ENCODE measurements at regions not wholly inside any gene's neighbourhood (a gene's known extent, or its start where the extent isn't known, plus 50 kb on each side); places are given as distances from the start of the nearest gene placed in this dataset.

DNA sequence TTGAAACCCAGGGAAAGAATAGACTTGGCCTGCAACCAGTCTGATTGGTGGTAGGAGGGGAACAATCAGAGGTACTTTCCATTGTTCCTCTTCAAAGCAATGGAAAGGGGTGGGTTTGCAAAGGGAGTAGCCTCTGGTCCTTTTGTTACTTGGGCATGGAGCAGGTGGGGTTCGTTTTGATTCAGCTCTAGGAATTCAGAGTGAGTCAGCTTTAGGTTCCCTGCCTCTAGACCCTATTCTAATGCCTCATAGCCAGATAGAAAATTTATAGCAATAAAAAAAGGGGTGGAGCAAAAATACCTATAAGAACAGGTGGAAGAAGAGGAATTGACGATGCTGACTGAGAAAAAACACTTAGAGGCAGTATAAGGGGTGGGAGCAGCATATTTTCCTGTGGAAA is 636.4 kb downstream of the PLCL1 start (continued):
- TF ChIP-seq ZNF704 (tag by site-specific recombination; IDR thresholded peaks at IDR 0.05) (no peak), PRDM10 (tag by site-specific recombination; IDR thresholded peaks at IDR 0.05) (no peak)

DNA sequence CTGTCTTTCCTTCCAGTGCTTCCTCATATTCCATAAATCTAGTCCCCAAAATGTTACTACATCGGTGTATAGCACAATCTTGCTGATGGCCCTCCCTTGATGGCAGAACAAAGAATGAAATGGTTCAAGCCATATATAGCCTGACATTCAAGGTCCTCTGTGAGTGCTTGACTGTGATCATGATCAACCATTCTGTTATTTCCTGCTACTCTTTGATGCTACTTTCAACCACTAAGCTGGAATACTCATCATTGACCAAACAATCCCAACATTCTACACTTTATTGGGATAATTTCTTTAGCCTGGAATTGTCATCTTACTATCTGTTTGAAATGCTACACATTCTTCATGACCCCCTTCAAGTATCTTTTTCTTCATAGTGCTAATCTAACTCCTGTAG is 633.9 kb downstream of the PLCL1 start:
- Histone ChIP-seq H3K4me1 (ENCODE audit: control insufficient read depth, insufficient read depth, low read length) (no peaks in the 10 kb centered on the region), H3K36me3 (ENCODE audit: control insufficient read depth in 2 of 2, insufficient read depth in 1 of 2, low read length in 2 of 2) (no peaks in the 10 kb centered on the region), H3K4me3 (ENCODE audit: low read depth, low read length) (no peak overlapping the region), H3K9me3 (ENCODE audit: control insufficient read depth, insufficient read depth, low read depth, low read length) (no peaks in the 10 kb centered on the region), H3K27ac (ENCODE audit: extremely low read depth, low read depth, low read length) (no peak overlapping the region)
- TF ChIP-seq ZNF121 (tag by site-specific recombination; IDR thresholded peaks at IDR 0.05) (no peak), ZNF549 (tag by site-specific recombination; IDR thresholded peaks at IDR 0.05) (no peak), ZBTB21 (tag by site-specific recombination; IDR thresholded peaks at IDR 0.05) (no peak), SP2 (tag by site-specific recombination; IDR thresholded peaks at IDR 0.05) (no peak), RBAK (tag by site-specific recombination; IDR thresholded peaks at IDR 0.05) (no peak), ZNF324 (tag by site-specific recombination; IDR thresholded peaks at IDR 0.05) (no peak), PRDM4 (tag by site-specific recombination; IDR thresholded peaks at IDR 0.05) (no peak), ZEB2 (tag by site-specific recombination; IDR thresholded peaks at IDR 0.05) (no peak), ZBTB48 (tag by site-specific recombination; IDR thresholded peaks at IDR 0.05) (no peak), ZNF530 (tag by site-specific recombination; IDR thresholded peaks at IDR 0.05; ENCODE audit: low read depth) (no peak), ZNF843 (tag by site-specific recombination; IDR thresholded peaks at IDR 0.05) (no peak), ZNF16 (tag by site-specific recombination; IDR thresholded peaks at IDR 0.05; ENCODE audit: low read depth) (no peak), ZFHX2 (tag by site-specific recombination; conservative IDR thresholded peaks at IDR 0.05) (no peak), ZNF24 (tag by site-specific recombination; IDR thresholded peaks at IDR 0.05) (no peak)
- TF ChIP-seq, protein P1, sequence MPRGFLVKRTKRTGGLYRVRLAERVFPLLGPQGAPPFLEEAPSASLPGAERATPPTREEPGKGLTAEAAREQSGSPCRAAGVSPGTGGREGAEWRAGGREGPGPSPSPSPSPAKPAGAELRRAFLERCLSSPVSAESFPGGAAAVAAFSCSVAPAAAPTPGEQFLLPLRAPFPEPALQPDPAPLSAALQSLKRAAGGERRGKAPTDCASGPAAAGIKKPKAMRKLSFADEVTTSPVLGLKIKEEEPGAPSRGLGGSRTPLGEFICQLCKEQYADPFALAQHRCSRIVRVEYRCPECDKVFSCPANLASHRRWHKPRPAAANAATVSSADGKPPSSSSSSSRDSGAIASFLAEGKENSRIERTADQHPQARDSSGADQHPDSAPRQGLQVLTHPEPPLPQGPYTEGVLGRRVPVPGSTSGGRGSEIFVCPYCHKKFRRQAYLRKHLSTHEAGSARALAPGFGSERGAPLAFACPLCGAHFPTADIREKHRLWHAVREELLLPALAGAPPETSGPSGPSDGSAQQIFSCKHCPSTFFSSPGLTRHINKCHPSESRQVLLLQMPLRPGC (tag by site-specific recombination; IDR thresholded peaks at IDR 0.05): no peak
- TF ChIP-seq, protein P2, sequence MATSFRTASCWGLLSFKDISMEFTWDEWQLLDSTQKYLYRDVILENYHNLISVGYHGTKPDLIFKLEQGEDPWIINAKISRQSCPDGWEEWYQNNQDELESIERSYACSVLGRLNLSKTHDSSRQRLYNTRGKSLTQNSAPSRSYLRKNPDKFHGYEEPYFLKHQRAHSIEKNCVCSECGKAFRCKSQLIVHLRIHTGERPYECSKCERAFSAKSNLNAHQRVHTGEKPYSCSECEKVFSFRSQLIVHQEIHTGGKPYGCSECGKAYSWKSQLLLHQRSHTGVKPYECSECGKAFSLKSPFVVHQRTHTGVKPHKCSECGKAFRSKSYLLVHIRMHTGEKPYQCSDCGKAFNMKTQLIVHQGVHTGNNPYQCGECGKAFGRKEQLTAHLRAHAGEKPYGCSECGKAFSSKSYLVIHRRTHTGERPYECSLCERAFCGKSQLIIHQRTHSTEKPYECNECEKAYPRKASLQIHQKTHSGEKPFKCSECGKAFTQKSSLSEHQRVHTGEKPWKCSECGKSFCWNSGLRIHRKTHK (tag by site-specific recombination; IDR thresholded peaks at IDR 0.05): no peak
- TF ChIP-seq, protein P3, sequence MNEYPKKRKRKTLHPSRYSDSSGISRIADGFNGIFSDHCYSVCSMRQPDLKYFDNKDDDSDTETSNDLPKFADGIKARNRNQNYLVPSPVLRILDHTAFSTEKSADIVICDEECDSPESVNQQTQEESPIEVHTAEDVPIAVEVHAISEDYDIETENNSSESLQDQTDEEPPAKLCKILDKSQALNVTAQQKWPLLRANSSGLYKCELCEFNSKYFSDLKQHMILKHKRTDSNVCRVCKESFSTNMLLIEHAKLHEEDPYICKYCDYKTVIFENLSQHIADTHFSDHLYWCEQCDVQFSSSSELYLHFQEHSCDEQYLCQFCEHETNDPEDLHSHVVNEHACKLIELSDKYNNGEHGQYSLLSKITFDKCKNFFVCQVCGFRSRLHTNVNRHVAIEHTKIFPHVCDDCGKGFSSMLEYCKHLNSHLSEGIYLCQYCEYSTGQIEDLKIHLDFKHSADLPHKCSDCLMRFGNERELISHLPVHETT (tag by site-specific recombination; IDR thresholded peaks at IDR 0.05): no peak
- ChIA-PET POLR2A (no interaction called here), CTCF (no interaction called here)
